Testis (tissue), 2 donors: ENCODE measurements at regions not wholly inside any gene's neighbourhood (a gene's known extent, or its start where the extent isn't known, plus 50 kb on each side); places are given as distances from the start of the nearest gene placed in this dataset.

ENCODE experiments used
- DNase-seq: peaks from one replicate; pipeline ENCODE4 v3.0.0-alpha.2; 2019
- H3K27ac ChIP-seq, 2 donors: fragments of 200-600 bp; sonication (generic); one replicate each; pipeline ENCODE4 v1.5.1; 2019
- H3K27me3 ChIP-seq: fragments of 200-600 bp; sonication (generic); one replicate; pipeline ENCODE4 v1.5.1; 2019
- H3K36me3 ChIP-seq: fragments of 200-600 bp; sonication (generic); one replicate; pipeline ENCODE4 v1.5.1; 2017; ENCODE audit warnings: low read depth; ENCODE audit errors: missing control alignments
- H3K4me1 ChIP-seq: fragments of 200-600 bp; sonication (generic); one replicate; pipeline ENCODE4 v1.5.1; 2019
- H3K4me3 ChIP-seq, 2 donors: fragments of 200-600 bp; sonication (generic); one replicate each; pipeline ENCODE4 v1.5.1; 2017 to 2019
- H3K9me3 ChIP-seq: fragments of 200-600 bp; sonication (generic); one replicate; pipeline ENCODE4 v1.5.1; 2017
- POLR2A ChIP-seq: fragments of 450-650 bp; IDR thresholded peaks from one replicate; pipeline ENCODE4 v1.6.1; 2017; ENCODE audit warnings: antibody characterized with exemption, mild to moderate bottlenecking, moderate library complexity
- WGBS, 2 donors: methylation state at CpG; one replicate each; pipeline ENCODE4 v1.1.5; 2018; 5-methylcytosine and 5-hydroxymethylcytosine counted together
- intact Hi-C: fragments of 100-400 bp; cut with DNase I; formaldehyde crosslinking; loops from one replicate; pipeline ENCODE4 v1.15.1; 2023; ENCODE audit warnings: low total_unique reads
- TF ChIP-seq, protein P1 (sequence below), 3 experiments: fragments of 450-650 bp in 2 of 3; fragments of 200-600 bp in 1 of 3; sonication (generic) in 1 of 3; IDR thresholded peaks; one replicate each; pipeline ENCODE4 v1.5.1; 2016 to 2019; ENCODE audit warnings: antibody characterized with exemption in 3 of 3, mild to moderate bottlenecking in 2 of 3, moderate library complexity in 1 of 3

DNA sequence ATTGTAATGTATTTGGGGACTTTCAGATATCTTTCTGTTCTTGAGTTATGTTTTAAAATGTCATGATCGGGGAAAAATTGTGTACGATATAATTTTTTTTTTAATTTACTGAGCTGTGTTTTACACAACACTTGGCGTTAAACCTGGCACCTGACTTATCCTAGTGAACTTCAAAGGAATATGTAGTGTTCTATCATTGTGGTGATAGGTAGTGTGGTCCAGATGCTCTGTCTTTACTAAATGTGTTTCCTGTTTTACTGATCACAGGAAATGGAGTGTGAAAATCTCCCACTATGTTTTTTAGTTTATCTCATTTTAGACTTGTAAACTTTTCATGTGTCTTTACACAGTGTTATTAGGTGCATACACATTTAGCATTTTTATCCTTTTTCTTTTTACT, 98.0 kb downstream of the SLC5A7 start:
- Histone ChIP-seq H3K36me3 (no peaks in the 10 kb centered on the region), H3K9me3 (no peaks in the 10 kb centered on the region), H3K27ac (no peak overlapping the region), H3K27me3 (no peaks in the 10 kb centered on the region), H3K4me1 (no peaks in the 10 kb centered on the region), H3K4me3 (no peak overlapping the region)
- intact Hi-C loops: no loop called here
- TF ChIP-seq POLR2A: no peak
- TF ChIP-seq, protein P1, sequence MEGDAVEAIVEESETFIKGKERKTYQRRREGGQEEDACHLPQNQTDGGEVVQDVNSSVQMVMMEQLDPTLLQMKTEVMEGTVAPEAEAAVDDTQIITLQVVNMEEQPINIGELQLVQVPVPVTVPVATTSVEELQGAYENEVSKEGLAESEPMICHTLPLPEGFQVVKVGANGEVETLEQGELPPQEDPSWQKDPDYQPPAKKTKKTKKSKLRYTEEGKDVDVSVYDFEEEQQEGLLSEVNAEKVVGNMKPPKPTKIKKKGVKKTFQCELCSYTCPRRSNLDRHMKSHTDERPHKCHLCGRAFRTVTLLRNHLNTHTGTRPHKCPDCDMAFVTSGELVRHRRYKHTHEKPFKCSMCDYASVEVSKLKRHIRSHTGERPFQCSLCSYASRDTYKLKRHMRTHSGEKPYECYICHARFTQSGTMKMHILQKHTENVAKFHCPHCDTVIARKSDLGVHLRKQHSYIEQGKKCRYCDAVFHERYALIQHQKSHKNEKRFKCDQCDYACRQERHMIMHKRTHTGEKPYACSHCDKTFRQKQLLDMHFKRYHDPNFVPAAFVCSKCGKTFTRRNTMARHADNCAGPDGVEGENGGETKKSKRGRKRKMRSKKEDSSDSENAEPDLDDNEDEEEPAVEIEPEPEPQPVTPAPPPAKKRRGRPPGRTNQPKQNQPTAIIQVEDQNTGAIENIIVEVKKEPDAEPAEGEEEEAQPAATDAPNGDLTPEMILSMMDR (IDR thresholded peaks at IDR 0.05): no peak
- DNase-seq: no peak
- WGBS, 2 donors: 81 to 88% methylated on average over 3 of the region's 3 CpGs

DNA sequence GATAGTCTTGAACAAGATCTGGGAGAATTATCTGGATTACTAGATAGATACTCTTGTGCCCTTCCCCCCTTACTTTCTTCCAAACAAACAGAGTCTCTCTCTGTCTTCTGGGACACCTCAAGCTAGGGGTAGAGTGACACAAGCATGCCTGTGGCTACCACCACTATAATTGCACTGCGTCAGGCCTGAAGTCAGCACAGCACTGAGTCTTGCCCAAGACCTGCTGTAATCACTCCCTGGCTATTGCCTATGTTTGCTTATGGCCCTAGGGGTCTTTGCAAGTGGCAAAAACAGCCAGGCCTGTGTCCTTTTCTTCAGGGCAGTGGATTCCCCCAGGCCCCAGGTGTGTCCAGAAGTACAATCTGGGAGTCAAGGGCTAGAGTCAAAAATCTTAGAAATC, 106.6 kb downstream of the SLC5A7 start:
- WGBS, 2 donors: 87 to 88% methylated on average over 1 of the region's 1 CpG
- no peaks in the 10 kb centered on the region for H3K27me3 ChIP-seq
- DNase-seq: no peak
- no peaks in the 10 kb centered on the region for H3K9me3 ChIP-seq
- H3K4me1 ChIP-seq: no peaks in the 10 kb centered on the region
- no peak overlapping the region for H3K27ac ChIP-seq
- intact Hi-C loops: no loop called here
- H3K4me3 ChIP-seq: no peak overlapping the region
- TF ChIP-seq, protein P1 (IDR thresholded peaks at IDR 0.05): no peak
- H3K36me3 ChIP-seq: no peaks in the 10 kb centered on the region

GRCh38 chr2:108101481-108101880, 115.2 kb downstream of the SLC5A7 start:
- 32 to 35% methylated on average over 4 of the region's 4 CpGs for WGBS, 2 donors
- H3K27ac ChIP-seq: no peak overlapping the region
- intact Hi-C loops: no loop called here
- H3K4me3 ChIP-seq: no peak overlapping the region
- H3K27me3 ChIP-seq: no peaks in the 10 kb centered on the region
- no peaks in the 10 kb centered on the region for H3K4me1 ChIP-seq
- no peaks in the 10 kb centered on the region for H3K9me3 ChIP-seq
- TF ChIP-seq, protein P1 (IDR thresholded peaks at IDR 0.05): no peak
- no peak for TF ChIP-seq POLR2A
- no peak for DNase-seq
- H3K36me3 ChIP-seq: no peaks in the 10 kb centered on the region

DNA sequence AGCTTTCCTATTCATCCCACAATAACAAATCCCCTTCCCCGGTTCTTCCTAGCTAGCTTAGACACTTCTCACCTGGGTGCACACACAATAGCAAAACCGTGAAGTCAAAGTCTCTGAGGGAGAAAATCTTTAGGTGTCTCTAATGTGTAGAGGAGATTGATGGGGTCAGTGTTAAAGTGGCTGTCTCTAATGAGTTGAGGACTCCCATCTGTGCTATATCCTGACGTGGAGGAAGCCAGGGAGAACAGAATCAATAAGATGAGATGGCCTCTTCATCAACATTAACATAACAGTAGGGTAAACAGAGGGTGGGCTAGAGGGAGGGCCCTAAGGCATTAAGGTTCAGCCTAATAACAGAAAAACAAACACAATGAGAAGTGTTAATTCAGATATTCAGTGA, 120.4 kb downstream of the SLC5A7 start:
- Histone ChIP-seq H3K27me3 (no peaks in the 10 kb centered on the region), H3K36me3 (no peaks in the 10 kb centered on the region), H3K4me3 (no peak overlapping the region), H3K9me3 (no peaks in the 10 kb centered on the region), H3K4me1 (no peaks in the 10 kb centered on the region), H3K27ac (no peak overlapping the region)
- no peak for TF ChIP-seq POLR2A
- TF ChIP-seq, protein P1 (IDR thresholded peaks at IDR 0.05): no peak
- intact Hi-C loops: no loop called here
- WGBS, 2 donors: 43 to 58% methylated on average over 3 of the region's 3 CpGs
- DNase-seq: no peak

DNA sequence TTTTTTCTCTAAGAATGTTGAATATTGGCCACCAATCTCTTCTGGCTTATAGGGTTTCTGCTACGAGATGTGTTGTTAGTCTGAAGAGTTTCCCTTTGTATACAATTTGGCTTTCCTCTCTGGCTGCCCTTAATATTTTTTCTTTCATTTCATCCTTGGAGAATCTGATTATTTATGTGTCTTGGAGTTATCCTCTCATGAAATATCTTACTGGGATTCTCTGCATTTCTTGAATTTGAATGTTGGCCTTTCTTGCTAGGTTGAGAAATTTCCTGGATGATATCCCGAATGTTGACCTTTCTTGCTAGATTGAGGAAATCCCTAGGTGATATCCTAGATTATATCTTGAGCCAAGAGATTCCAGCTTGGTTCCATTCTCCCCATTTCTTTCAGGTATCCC, 125.6 kb downstream of the SLC5A7 start:
- no peak for TF ChIP-seq POLR2A
- TF ChIP-seq, protein P1 (IDR thresholded peaks at IDR 0.05): no peak
- Histone ChIP-seq H3K4me1 (no peaks in the 10 kb centered on the region), H3K4me3 (no peak overlapping the region), H3K27me3 (no peaks in the 10 kb centered on the region), H3K27ac (no peak overlapping the region), H3K9me3 (no peaks in the 10 kb centered on the region), H3K36me3 (no peaks in the 10 kb centered on the region)
- DNase-seq: no peak
- 87 to 94% methylated on average over 2 of the region's 2 CpGs for WGBS, 2 donors
- intact Hi-C loops: no loop called here
